Activated naive CD8-positive, alpha-beta T cell treated with anti-CD3 and anti-CD28 coated beads for 36 hours (primary cell): ENCODE measurements at regions not wholly inside any gene's neighbourhood (a gene's known extent, or its start where the extent isn't known, plus 50 kb on each side); places are given as distances from the start of the nearest gene placed in this dataset.
A peak's percentile ranks its signal among the peaks of the same experiment; 100 is the strongest.

ENCODE experiments used
- DNase-seq: peaks from one replicate; pipeline ENCODE4 v3.0.0; 2021
- H3K27ac Mint-ChIP-seq: one replicate; pipeline ENCODE4 v1.8.0; 2022; ENCODE audit warnings: mild to moderate bottlenecking, moderate library complexity, mixed read lengths
- H3K27me3 Mint-ChIP-seq: one replicate; pipeline ENCODE4 v1.8.0; 2022; ENCODE audit warnings: mild to moderate bottlenecking, mixed read lengths
- H3K36me3 Mint-ChIP-seq: one replicate; pipeline ENCODE4 v1.8.0; 2021; ENCODE audit warnings: mild to moderate bottlenecking, mixed read lengths
- H3K4me1 Mint-ChIP-seq: one replicate; pipeline ENCODE4 v1.8.0; 2021; ENCODE audit warnings: mixed read lengths
- H3K4me3 Mint-ChIP-seq: one replicate; pipeline ENCODE4 v1.8.0; 2022; ENCODE audit warnings: mild to moderate bottlenecking, moderate library complexity, mixed read lengths
- H3K9me3 Mint-ChIP-seq: one replicate; pipeline ENCODE4 v1.8.0; 2022; ENCODE audit warnings: mixed read lengths

DNA sequence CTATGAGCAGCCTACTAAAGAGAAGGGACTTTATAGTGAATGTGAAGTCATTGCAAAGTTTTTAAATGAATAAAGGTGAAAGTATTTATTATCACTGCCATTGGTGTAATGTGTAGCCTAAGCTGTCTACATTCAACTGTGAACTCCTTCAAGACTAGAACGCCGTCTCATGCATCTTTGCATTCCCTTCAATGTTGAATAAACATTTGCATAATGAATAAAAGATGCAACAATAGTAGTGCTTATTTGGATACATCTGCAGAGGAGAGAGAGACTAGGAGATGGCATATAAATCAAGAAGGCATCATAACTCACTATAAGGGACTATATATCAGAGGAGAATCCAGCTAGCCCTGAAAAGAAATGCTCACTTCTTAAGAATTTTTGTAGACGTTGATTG is 1623.8 kb upstream of the TENM3 start:
- Mint-ChIP-seq H3K27me3 (peaks cover 9% of the 10 kb centered on the region), H3K9me3 (no peaks in the 10 kb centered on the region), H3K4me3 (no peak overlapping the region), H3K27ac (no peak overlapping the region), H3K4me1 (peaks cover 4% of the 10 kb centered on the region), H3K36me3 (no peaks in the 10 kb centered on the region)
- DNase-seq, result no peak

DNA sequence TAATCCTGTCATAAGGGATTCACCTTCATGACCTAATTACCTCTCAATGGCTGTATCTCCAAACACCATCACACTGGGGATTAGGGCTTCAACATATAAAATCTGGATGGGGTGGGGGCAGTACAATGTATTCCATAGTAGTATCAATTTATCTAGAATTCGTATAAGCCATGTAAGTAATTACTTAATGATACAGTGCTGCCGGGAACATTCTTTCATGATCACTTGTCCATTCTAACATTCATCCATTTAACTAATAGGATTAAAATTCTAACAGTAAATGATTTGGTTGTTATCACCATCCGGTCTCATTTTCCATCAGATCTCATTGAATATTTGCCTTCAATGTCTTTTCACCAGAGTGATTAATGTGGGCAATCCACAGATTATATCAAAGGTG is 1620.9 kb upstream of the TENM3 start:
- H3K27me3 Mint-ChIP-seq, result peaks cover 3% of the 10 kb centered on the region
- H3K9me3 Mint-ChIP-seq, result no peaks in the 10 kb centered on the region
- peaks cover 4% of the 10 kb centered on the region for H3K4me1 Mint-ChIP-seq
- H3K4me3 Mint-ChIP-seq, result no peak overlapping the region
- no peak overlapping the region for H3K27ac Mint-ChIP-seq
- no peaks in the 10 kb centered on the region for H3K36me3 Mint-ChIP-seq
- no peak for DNase-seq

- no peak overlapping the region for H3K4me3 Mint-ChIP-seq
- no peak overlapping the region for H3K27ac Mint-ChIP-seq
- H3K27me3 Mint-ChIP-seq, result no peaks in the 10 kb centered on the region
- H3K36me3 Mint-ChIP-seq, result no peaks in the 10 kb centered on the region
- H3K4me1 Mint-ChIP-seq, result no peaks in the 10 kb centered on the region
- H3K9me3 Mint-ChIP-seq, result no peaks in the 10 kb centered on the region
- no peak for DNase-seq
These were observed 1617.5 kb upstream of the TENM3 start for GRCh38 chr4:180625653-180626052.

DNA sequence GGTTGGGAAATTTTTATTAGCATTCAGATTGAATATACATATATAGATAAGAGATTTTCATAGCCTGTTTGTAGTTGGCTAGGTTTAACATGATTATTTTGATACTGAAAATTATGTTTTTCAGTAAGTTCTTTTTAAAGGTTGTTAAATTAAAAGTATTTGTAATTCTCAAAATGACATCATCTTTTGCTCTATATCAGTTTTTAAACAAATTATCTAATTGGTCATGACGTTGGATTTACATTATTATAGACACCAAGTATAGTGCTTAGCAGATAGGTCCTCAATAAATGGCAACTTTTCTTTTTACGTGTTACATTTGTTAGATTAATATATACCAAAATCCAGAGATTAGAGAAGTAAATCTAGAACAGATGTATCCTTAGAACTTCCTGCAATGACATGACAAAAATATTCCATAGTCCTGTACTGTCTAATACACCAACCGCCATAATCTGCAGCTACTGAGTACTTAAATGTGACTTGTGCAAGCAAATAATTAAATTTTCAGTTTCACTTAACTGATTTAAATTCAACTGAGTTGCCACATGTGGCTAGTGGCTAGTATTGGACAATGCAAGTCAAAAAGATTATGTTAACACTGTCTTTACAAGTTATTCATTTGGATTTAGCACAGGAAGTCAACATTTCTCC is 1613.1 kb upstream of the TENM3 start:
- Mint-ChIP-seq H3K36me3 (no peaks in the 10 kb centered on the region), H3K4me3 (no peak overlapping the region), H3K27ac (no peak overlapping the region), H3K4me1 (no peaks in the 10 kb centered on the region), H3K27me3 (no peaks in the 10 kb centered on the region), H3K9me3 (no peaks in the 10 kb centered on the region)
- DNase-seq, result no peak

DNA sequence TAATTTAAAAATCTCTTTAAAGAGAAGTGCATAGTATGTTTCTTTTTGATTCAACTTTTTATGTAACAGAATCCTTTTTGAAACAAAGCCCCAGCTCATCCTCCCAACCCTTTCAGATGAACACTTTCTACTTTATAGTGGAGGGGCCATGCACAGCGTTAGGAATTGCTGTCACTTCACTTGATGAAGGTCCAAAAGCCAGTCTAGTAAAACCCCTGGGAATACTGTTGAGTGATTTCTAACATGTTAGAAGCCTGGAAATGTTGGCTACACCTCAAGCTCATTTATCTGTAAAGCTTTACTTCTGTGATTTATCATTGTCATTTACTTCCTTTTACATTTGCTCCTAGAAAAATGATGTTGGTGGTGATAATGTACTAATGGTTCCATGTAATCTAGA is 1608.9 kb upstream of the TENM3 start:
- Mint-ChIP-seq H3K36me3 (no peaks in the 10 kb centered on the region), H3K9me3 (no peaks in the 10 kb centered on the region)

DNA sequence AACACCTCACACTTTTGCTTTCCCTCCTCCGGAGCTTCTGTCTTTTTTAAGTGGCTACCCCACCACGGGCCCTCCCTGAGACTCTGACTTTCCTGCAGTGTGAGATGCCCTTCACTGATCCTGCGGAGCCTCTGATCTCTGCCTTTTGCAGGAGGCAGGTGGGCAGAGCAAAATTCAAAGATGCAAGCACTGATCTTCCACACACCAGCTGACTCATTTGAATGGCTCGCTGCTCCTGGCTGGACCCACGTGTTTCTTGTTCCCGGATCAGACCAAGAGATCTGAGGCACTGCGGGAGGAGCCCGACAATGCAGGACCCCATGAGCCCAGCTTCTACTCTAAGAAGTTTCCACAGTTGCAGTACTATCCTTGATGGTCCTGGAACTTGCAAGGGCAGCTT is 1607.9 kb upstream of the TENM3 start:
- H3K4me1 Mint-ChIP-seq, result peaks cover 9% of the 10 kb centered on the region
- no peaks in the 10 kb centered on the region for H3K36me3 Mint-ChIP-seq
- DNase-seq, result no peak
- H3K27me3 Mint-ChIP-seq, result peaks cover 8% of the 10 kb centered on the region
- no peak overlapping the region for H3K27ac Mint-ChIP-seq
- no peaks in the 10 kb centered on the region for H3K9me3 Mint-ChIP-seq
- H3K4me3 Mint-ChIP-seq, result no peak overlapping the region

More for the DNA sequence above, 1608.9 kb upstream of the TENM3 start:
- no peak for DNase-seq
- H3K4me1 Mint-ChIP-seq, result peaks cover 9% of the 10 kb centered on the region
- no peaks in the 10 kb centered on the region for H3K27me3 Mint-ChIP-seq
- no peak overlapping the region for H3K4me3 Mint-ChIP-seq
- H3K27ac Mint-ChIP-seq, result no peak overlapping the region

DNA sequence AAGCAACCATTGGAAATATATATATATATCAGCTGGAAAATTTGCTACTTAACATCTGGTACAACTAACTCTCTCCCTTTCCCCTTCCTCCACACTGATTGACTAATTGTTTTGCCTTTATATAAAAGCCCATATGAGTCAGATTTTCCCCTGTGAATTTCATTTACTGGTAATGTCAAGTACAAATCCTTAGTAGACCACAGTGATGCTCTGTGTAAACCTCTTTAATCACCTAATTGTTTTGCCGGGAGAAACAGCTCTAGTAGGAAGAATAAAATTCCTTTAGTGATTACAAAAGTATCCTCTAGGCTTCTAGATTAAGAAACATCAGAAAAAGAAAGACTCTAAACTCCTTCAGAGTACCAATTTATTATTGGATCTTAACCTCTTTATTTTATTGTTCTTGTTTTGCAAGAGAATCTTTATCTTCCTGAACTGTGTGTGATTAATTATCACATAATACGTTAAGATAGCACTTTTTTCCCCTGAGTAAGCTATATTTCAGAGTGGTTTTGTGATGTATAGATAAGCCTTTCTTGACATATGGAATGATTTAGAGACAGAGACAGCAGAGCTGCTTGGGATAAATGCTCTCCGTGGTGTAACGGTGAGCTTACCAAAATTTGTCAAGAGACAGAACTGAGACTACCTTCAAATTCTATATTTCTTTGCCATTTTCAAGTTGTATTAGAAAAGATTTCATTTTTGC is 1606.4 kb upstream of the TENM3 start:
- DNase-seq, result no peak
- no peak overlapping the region for H3K4me3 Mint-ChIP-seq
- peaks cover 9% of the 10 kb centered on the region for H3K4me1 Mint-ChIP-seq
- no peaks in the 10 kb centered on the region for H3K36me3 Mint-ChIP-seq
- peaks cover 8% of the 10 kb centered on the region for H3K27me3 Mint-ChIP-seq
- no peaks in the 10 kb centered on the region for H3K9me3 Mint-ChIP-seq
- H3K27ac Mint-ChIP-seq, result no peak overlapping the region

- peaks cover 9% of the 10 kb centered on the region for H3K4me1 Mint-ChIP-seq
- H3K4me3 Mint-ChIP-seq, result no peak overlapping the region
- H3K27ac Mint-ChIP-seq, result no peak overlapping the region
- no peaks in the 10 kb centered on the region for H3K36me3 Mint-ChIP-seq
- H3K27me3 Mint-ChIP-seq, result peaks cover 12% of the 10 kb centered on the region
- H3K9me3 Mint-ChIP-seq, result no peaks in the 10 kb centered on the region
- DNase-seq, result no peak
These were observed 1605.6 kb upstream of the TENM3 start for GRCh38 chr4:180637616-180638015.

GRCh38 chr4:180640193-180640592 is 1603.0 kb upstream of the TENM3 start:
- Mint-ChIP-seq H3K4me3 (no peak overlapping the region), H3K9me3 (no peaks in the 10 kb centered on the region), H3K27me3 (peaks cover 12% of the 10 kb centered on the region)

GRCh38 chr4:180641495-180641894 is 1601.7 kb upstream of the TENM3 start:
- H3K27me3 Mint-ChIP-seq, result peaks cover 12% of the 10 kb centered on the region
- DNase-seq, result no peak
- H3K4me1 Mint-ChIP-seq, result peaks cover 6% of the 10 kb centered on the region
- H3K4me3 Mint-ChIP-seq, result no peak overlapping the region
- H3K9me3 Mint-ChIP-seq, result no peaks in the 10 kb centered on the region
- H3K27ac Mint-ChIP-seq, result no peak overlapping the region
- no peaks in the 10 kb centered on the region for H3K36me3 Mint-ChIP-seq

More at GRCh38 chr4:180640193-180640592, 1603.0 kb upstream of the TENM3 start:
- H3K4me1 Mint-ChIP-seq, result peaks cover 9% of the 10 kb centered on the region
- H3K27ac Mint-ChIP-seq, result no peak overlapping the region
- H3K36me3 Mint-ChIP-seq, result no peaks in the 10 kb centered on the region
- no peak for DNase-seq

DNA sequence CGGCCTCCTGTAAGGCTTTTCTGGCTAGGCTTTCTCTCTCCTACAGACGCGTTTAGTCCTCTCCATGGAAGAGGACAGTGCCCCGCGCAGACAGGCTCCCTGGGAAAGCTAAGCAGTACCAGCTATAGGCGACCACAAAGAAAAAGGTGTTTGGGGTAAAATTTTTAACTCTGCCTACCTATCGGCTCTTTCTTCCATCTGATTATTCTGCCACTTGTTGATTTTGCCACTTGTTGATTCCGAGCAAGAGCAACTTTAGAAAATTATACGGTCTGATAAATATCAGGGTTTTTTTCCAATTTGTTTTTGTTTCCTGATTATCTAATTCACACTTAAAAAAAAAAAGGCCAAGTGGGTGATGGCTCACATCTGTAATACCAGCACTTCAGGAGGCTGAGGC is 1600.5 kb upstream of the TENM3 start:
- Mint-ChIP-seq H3K4me1 (no peaks in the 10 kb centered on the region), H3K4me3 (no peak overlapping the region), H3K36me3 (no peaks in the 10 kb centered on the region), H3K27me3 (peaks cover 12% of the 10 kb centered on the region), H3K27ac (no peak overlapping the region), H3K9me3 (no peaks in the 10 kb centered on the region)
- no peak for DNase-seq

DNA sequence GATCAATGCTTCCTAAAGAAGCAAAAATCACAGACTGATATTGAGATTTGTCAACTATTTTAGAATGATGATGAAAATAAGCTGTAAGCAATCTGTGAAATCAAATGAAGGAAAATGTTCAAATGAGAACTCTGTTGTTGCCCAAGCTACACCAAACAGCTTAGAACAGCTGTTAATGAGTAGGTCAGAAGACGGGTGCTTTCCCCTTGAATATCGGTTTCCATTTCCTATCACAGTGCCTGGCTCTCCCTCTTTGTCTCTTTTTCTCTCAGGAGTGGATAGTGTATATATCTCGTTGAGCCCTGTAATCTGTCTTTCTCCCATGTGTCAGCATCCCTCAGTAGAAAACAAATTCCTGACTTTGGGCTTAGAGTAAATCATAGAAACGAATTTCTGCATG is 1592.9 kb upstream of the TENM3 start:
- no peaks in the 10 kb centered on the region for H3K9me3 Mint-ChIP-seq
- no peak overlapping the region for H3K4me3 Mint-ChIP-seq
- peaks cover 3% of the 10 kb centered on the region for H3K4me1 Mint-ChIP-seq
- no peaks in the 10 kb centered on the region for H3K27me3 Mint-ChIP-seq
- no peak overlapping the region for H3K27ac Mint-ChIP-seq
- DNase-seq, result no peak
- no peaks in the 10 kb centered on the region for H3K36me3 Mint-ChIP-seq

DNA sequence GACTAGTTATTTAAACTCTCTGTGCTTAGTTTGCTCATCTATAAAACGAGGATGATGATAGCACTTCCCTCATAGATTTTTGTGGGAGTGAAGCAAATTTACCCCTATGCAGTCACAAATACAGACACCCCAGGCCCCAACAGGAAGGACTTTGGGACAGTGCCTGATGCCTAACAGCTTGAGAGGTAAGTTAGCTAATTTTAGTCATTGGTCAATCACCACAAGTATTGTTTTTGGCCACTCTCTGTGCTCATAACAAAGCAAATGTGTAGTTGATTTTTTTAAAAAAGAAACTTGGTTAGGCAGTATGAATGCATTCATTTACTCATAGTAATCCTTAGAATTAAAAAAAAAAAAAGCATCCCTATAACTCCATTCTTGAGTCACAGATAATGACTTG is 1590.7 kb upstream of the TENM3 start:
- no peak for DNase-seq
- H3K4me1 Mint-ChIP-seq, result peaks cover 3% of the 10 kb centered on the region
- no peaks in the 10 kb centered on the region for H3K27me3 Mint-ChIP-seq
- H3K4me3 Mint-ChIP-seq, result no peak overlapping the region
- no peak overlapping the region for H3K27ac Mint-ChIP-seq
- no peaks in the 10 kb centered on the region for H3K9me3 Mint-ChIP-seq
- H3K36me3 Mint-ChIP-seq, result no peaks in the 10 kb centered on the region

DNA sequence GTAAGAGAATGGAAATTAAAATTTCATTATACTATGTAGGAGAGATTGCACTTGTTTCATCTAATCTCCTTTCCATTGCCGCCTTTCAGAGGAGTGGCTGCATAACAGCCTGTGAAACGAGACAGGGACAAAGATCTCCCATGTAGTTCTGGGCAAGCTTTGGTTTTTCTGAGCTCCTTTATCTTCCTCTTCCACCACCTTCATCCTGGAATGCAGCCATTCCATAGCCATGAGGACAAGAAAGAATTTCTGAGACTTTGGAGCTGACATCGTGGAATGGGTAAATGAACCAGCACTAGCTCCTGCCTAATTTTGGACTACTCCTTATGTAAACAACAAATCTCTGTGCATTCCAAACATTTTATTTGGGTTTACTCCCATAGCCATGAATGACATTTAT is 1587.3 kb upstream of the TENM3 start:
- Mint-ChIP-seq H3K27me3 (no peaks in the 10 kb centered on the region), H3K4me3 (no peak overlapping the region), H3K27ac (no peak overlapping the region), H3K9me3 (no peaks in the 10 kb centered on the region), H3K4me1 (peaks cover 3% of the 10 kb centered on the region), H3K36me3 (no peaks in the 10 kb centered on the region)
- no peak for DNase-seq

GRCh38 chr4:180657881-180658280 is 1585.3 kb upstream of the TENM3 start:
- Mint-ChIP-seq H3K9me3 (no peaks in the 10 kb centered on the region), H3K27ac (no peak overlapping the region), H3K36me3 (no peaks in the 10 kb centered on the region), H3K4me3 (no peak overlapping the region), H3K27me3 (no peaks in the 10 kb centered on the region), H3K4me1 (peaks cover 3% of the 10 kb centered on the region)
- no peak for DNase-seq

- Mint-ChIP-seq H3K9me3 (no peaks in the 10 kb centered on the region), H3K27me3 (no peaks in the 10 kb centered on the region), H3K4me1 (peaks cover 8% of the 10 kb centered on the region), H3K27ac (no peak overlapping the region), H3K4me3 (no peak overlapping the region), H3K36me3 (no peaks in the 10 kb centered on the region)
- peak; percentile 38 for DNase-seq
These were observed 1578.3 kb upstream of the TENM3 start for GRCh38 chr4:180664766-180665368.
